PC-9 (cell line): ENCODE measurements at regions not wholly inside any gene's neighbourhood (a gene's known extent, or its start where the extent isn't known, plus 50 kb on each side); places are given as distances from the start of the nearest gene placed in this dataset.
"Not testable (repeated sequence)": the region's sequence is repeated elsewhere in the genome, so short reads cannot be mapped to it uniquely, and the experiment has no call there.

Experiments used
- CTCF ChIP-seq: fragments of 200-600 bp; sonication (generic); conservative IDR thresholded peaks from 2 replicates; pipeline ENCODE4 v1.6.1; 2017; ENCODE audit warnings: mixed run types, antibody characterized with exemption, mild to moderate bottlenecking, moderate library complexity
- EZH2 ChIP-seq: fragments of 200-600 bp; sonication (generic); IDR thresholded peaks from 2 replicates; pipeline ENCODE4 v1.8.0; 2017; ENCODE audit warnings: antibody characterized with exemption, low read depth

DNA sequence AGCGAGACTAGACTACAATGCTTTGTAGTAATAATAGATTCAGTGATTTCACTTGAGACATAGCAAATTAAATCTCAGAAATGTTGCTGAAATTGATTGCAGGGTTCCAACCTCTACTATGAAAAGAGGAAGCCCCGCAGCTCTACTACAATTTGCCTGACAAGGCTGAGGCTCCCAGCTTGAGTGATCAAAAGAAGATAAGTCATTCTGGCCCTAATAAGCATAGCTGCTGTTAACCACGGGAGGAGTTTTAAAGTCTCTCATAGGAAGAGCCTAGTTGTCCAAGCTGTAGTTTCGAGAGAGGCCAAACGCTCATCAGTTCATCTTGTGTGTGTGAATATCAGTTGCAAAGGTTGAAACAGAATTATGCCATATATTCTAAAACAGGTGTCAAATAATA, 166.1 kb upstream of the FAM240B start:
- not testable (repeated sequence) for TF ChIP-seq CTCF, EZH2
